ENCODE measurements at regions not wholly inside any gene's neighbourhood (a gene's known extent, or its start where the extent isn't known, plus 50 kb on each side); places are given as distances from the start of the nearest gene placed in this dataset.
"Not testable (repeated sequence)": the region's sequence is repeated elsewhere in the genome, so short reads cannot be mapped to it uniquely, and the experiment has no call there.

DNA sequence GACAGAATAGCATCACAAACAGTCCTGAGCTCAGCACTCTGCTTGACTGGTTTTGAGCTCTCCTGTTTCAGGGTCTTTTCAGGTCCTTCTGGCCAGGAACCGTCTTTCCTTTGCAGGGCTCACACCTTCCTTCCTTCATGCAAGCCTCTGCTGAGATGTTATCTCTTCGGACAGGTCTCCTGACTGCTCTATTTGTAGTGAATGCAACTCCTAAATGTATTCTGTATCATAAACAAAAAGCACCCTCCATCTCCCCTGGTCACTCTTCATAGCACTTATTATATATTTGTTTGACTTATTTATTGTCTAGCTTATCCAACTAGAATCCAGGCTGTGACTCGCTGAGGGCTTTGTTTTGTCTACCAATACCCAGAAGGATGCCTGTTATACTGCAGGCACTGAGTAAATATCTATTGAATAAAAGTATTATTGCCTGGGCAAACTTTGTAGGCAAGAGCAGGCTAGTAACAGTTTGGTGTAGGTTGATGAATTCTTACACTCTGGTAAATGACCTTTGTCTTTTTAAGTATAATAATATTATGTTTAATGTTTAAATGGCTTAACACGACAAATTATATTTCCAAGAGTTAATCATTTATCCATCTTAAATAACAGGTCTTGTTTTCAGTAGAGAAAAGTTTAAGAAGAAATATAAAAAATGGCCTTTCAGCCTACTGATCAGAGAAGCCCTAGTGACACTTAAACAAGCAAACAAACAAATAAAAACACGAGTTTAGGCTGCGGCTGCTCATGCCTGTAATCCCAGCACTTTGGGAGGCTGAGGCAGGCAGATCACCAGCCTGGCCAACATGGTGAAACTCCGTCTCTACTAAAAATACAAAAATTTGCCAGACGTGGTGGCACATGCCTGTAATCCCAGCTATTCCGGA, 199.7 kb downstream of the BCAS1 start:
- Histone ChIP-seq H3K9ac (ENCODE audit: low read length) (no peak overlapping the region), H3K4me1 (ENCODE audit: control insufficient read depth, insufficient read depth, low read length) (peaks cover 52% of the 10 kb centered on the region), H3K36me3 (ENCODE audit: control insufficient read depth, insufficient read depth, low read length) (no peaks in the 10 kb centered on the region), H3K4me3 (ENCODE audit: low read length) (no peak overlapping the region), H3K27me3 (ENCODE audit: control insufficient read depth, insufficient read depth, low read length) (no peaks in the 10 kb centered on the region), H3K9me3 (ENCODE audit: control insufficient read depth, low read length) (no peaks in the 10 kb centered on the region)

DNA sequence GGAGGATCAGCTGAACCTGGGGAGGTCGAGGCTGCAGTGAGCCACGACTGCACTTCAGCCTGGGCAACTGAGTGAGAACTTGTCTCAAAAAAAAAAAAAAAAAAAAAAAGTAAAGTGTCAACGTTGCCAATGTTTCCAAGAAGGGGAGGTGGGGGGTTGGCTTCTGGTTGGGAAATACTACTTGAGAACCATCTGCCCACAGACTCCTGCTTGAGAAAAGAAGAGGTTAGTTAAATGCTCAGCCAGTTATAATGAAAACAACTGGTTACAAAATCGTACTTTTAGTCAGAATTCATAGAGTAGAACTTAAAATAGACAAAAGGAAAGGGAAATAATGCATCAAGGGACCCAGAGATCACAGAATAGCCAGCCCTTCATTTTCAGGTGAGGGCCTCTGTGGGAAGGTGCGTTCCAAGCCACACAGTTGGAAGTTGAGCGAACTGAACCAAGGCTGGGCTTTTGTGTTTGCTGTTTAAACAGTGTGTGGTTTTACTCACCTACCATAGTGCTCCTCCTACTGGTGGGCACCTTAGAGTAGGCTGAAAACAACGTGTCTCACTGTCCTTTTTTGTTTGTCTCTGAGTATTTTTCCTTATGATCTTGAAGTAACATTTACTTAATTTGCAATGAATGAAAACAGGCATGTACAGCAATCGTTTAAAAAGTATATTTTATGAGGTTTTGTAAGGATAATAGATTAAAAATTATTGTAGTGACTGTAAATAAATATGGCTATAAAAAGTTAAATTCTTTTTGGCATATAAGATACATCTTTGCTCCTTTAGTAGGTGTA, 200.7 kb downstream of the BCAS1 start:
- H3K27me3 ChIP-seq (ENCODE audit: control insufficient read depth, insufficient read depth, low read length): no peaks in the 10 kb centered on the region

DNA sequence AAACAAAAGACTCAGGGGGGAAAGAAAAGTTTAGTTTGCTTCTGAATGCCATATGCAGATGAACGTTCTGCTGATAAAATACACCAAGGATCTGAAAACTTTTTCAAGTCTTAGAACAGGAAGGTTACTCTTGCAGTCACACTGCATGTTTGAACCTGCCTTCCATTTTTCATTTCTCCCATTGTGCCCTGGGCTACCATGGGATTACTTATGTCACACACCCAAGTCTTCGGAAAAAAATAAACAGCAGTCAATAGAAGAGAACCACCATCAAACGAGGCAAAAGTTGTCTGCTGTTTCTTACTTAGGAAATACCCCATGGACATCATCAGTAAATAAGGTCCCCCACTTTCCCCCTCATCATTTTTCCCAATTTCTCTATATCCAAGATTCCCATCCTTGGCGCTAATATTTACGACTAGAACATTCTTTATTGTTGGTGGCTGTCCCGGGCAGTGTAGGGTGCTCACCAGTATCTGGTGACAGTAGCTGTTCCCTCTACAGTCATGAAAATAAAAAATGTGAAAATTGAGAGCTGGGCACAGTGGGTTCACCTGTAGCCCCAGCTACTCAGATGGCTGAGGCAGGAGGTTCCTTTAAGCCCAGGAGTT, 202.5 kb downstream of the BCAS1 start:
- peak overlapping the region; percentile 5 for H3K9ac ChIP-seq (ENCODE audit: low read length)
- H3K4me3 ChIP-seq (ENCODE audit: low read length): no peak overlapping the region
- H3K4me1 ChIP-seq (ENCODE audit: control insufficient read depth, insufficient read depth, low read length): peaks cover 72% of the 10 kb centered on the region
- H3K9me3 ChIP-seq (ENCODE audit: control insufficient read depth, low read length): no peaks in the 10 kb centered on the region
- H3K27me3 ChIP-seq (ENCODE audit: control insufficient read depth, insufficient read depth, low read length): no peaks in the 10 kb centered on the region
- no peaks in the 10 kb centered on the region for H3K36me3 ChIP-seq (ENCODE audit: control insufficient read depth, insufficient read depth, low read length)

More for the DNA sequence above, 200.7 kb downstream of the BCAS1 start:
- Histone ChIP-seq H3K9me3 (ENCODE audit: control insufficient read depth, low read length) (no peaks in the 10 kb centered on the region), H3K9ac (ENCODE audit: low read length) (peak overlapping the region; percentile 66), H3K4me1 (ENCODE audit: control insufficient read depth, insufficient read depth, low read length) (peaks cover 62% of the 10 kb centered on the region), H3K36me3 (ENCODE audit: control insufficient read depth, insufficient read depth, low read length) (no peaks in the 10 kb centered on the region), H3K4me3 (ENCODE audit: low read length) (no peak overlapping the region)

DNA sequence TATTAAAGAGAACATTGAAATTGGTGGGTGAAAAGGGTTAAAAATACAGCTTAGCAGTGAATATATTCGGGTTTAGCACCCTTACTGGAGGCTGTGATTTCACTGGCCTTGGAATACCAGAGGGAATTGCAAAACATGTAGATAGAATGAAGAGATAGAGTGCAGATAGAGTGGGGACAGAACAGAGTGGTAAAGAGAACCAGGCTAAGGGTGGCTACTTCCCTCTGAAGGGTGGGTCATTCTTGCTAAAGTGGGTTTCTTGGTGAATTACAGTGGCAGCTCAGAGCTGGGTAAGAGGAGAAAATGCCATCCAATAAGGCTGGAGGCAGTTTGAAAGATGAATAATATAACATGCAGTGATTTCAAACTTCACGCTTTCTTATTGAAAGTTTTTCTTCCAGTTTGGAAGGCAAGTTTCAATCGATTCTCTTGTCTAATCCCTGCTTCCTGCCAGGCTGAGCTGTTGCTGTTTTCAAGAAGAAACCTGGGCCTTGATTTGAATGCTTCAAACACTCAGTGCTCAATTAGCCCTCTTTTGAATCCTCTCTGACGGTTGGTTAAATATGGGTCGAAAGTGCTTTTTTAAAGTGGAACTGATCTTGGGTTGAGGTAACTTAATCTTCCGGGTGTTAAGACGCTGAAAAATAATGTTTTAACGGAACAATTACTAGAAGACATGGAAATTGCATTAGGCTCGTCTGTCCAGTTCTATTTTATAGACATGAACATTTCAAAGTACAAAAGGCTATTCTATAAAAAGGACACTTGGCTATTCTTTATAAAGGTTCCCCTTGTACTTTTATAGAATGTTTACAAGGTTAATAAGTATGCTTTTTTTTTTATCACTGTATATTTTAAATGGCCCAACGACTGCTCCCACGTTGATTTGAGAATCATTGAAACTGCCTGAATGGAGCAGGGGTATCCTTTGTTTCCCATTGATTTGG, 203.3 kb downstream of the BCAS1 start:
- H3K9me3 ChIP-seq (ENCODE audit: control insufficient read depth, low read length): no peaks in the 10 kb centered on the region
- peak overlapping the region; percentile 31 for H3K4me3 ChIP-seq (ENCODE audit: low read length)
- no peaks in the 10 kb centered on the region for H3K36me3 ChIP-seq (ENCODE audit: control insufficient read depth, insufficient read depth, low read length)
- H3K4me1 ChIP-seq (ENCODE audit: control insufficient read depth, insufficient read depth, low read length): peaks cover 68% of the 10 kb centered on the region
- peak overlapping the region; percentile 62 for H3K9ac ChIP-seq (ENCODE audit: low read length)
- H3K27me3 ChIP-seq (ENCODE audit: control insufficient read depth, insufficient read depth, low read length): no peaks in the 10 kb centered on the region

DNA sequence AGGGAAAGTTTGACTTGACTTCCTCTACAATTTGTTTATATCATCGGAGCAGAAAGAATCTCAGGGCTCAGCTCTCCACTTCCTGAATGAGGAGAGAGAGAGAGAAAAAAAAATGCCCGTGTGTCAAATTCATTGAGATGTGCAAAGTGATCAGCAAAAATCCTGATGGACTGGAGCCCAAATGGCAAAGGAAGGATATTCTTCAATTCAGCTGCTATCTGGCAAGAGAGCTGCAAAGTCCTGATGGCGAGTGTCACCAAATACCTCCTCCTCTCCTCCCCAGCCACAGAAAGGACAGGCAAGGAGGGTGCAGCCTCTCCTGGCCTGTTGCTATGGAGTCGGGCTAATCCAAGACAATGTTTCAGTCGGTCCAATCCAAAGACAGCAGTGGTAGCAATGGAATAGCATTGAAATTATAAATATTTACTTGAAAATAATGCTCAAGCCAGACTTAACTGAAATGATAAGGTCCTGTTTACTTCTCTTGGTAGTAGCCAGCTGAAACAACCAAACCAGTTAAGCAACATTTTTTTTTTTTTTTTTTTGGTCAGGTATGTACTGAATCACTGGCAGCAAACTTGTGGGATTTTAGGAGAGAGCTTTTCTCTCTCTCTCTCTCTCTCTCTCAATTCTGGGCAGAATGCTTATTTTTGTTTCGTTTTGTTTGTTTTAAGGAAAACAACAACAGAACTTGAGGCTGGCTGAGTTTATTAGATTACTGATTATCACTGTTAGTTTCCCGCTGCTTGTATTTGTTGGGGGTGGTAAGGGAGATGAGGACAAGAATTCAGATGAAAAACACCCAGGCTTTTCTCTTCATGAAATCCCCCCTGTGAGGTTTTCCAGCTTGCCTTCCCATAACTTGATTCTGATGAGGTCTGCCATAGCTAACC, 204.2 kb downstream of the BCAS1 start:
- Histone ChIP-seq H3K27me3 (ENCODE audit: control insufficient read depth, insufficient read depth, low read length) (no peaks in the 10 kb centered on the region), H3K36me3 (ENCODE audit: control insufficient read depth, insufficient read depth, low read length) (no peaks in the 10 kb centered on the region), H3K4me1 (ENCODE audit: control insufficient read depth, insufficient read depth, low read length) (peaks cover 59% of the 10 kb centered on the region), H3K9me3 (ENCODE audit: control insufficient read depth, low read length) (no peaks in the 10 kb centered on the region), H3K4me3 (ENCODE audit: low read length) (peak overlapping the region; percentile 31), H3K9ac (ENCODE audit: low read length) (peak overlapping the region; percentile 62)

- not testable (repeated sequence) for H3K36me3 ChIP-seq (ENCODE audit: control insufficient read depth, insufficient read depth, low read length); H3K4me3 ChIP-seq (ENCODE audit: low read length); H3K9me3 ChIP-seq (ENCODE audit: control insufficient read depth, low read length); H3K9ac ChIP-seq (ENCODE audit: low read length); H3K27me3 ChIP-seq (ENCODE audit: control insufficient read depth, insufficient read depth, low read length)
- H3K4me1 ChIP-seq (ENCODE audit: control insufficient read depth, insufficient read depth, low read length): peaks cover 50% of the 10 kb centered on the region
These were observed 205.4 kb downstream of the BCAS1 start for GRCh38 chr20:53864765-53865683.

GRCh38 chr20:53863923-53864641, 206.3 kb downstream of the BCAS1 start:
- not testable (repeated sequence) for H3K9ac ChIP-seq (ENCODE audit: low read length); H3K4me3 ChIP-seq (ENCODE audit: low read length); H3K9me3 ChIP-seq (ENCODE audit: control insufficient read depth, low read length); H3K27me3 ChIP-seq (ENCODE audit: control insufficient read depth, insufficient read depth, low read length); H3K36me3 ChIP-seq (ENCODE audit: control insufficient read depth, insufficient read depth, low read length)
- H3K4me1 ChIP-seq (ENCODE audit: control insufficient read depth, insufficient read depth, low read length): peaks cover 47% of the 10 kb centered on the region

- H3K9ac ChIP-seq (ENCODE audit: low read length); H3K36me3 ChIP-seq (ENCODE audit: control insufficient read depth, insufficient read depth, low read length); H3K4me3 ChIP-seq (ENCODE audit: low read length); H3K27me3 ChIP-seq (ENCODE audit: control insufficient read depth, insufficient read depth, low read length); H3K9me3 ChIP-seq (ENCODE audit: control insufficient read depth, low read length): not testable (repeated sequence)
- H3K4me1 ChIP-seq (ENCODE audit: control insufficient read depth, insufficient read depth, low read length): peaks cover 48% of the 10 kb centered on the region
These were observed 206.9 kb downstream of the BCAS1 start for GRCh38 chr20:53863535-53863922.

DNA sequence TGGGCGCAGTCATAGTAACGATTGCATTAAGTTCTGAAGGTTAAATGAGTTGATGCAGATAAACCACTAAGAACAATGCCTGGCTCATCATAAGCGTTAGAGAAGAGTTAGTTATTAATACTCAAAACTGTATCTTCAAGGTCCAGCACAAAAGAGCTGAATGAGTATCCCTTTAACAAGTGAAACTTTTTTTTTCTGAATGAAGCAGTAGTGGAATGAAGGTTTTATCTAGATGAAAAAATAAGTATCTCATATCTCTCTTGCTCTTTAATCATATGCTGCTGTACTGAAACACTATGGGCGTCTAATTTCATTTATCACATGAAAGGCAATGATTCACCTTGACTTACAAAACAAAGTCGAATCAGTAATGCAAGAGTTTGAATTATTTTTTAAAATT, 207.4 kb downstream of the BCAS1 start:
- not testable (repeated sequence) for H3K9me3 ChIP-seq (ENCODE audit: control insufficient read depth, low read length); H3K27me3 ChIP-seq (ENCODE audit: control insufficient read depth, insufficient read depth, low read length); H3K9ac ChIP-seq (ENCODE audit: low read length); H3K4me3 ChIP-seq (ENCODE audit: low read length); H3K36me3 ChIP-seq (ENCODE audit: control insufficient read depth, insufficient read depth, low read length)
- H3K4me1 ChIP-seq (ENCODE audit: control insufficient read depth, insufficient read depth, low read length): peaks cover 52% of the 10 kb centered on the region

DNA sequence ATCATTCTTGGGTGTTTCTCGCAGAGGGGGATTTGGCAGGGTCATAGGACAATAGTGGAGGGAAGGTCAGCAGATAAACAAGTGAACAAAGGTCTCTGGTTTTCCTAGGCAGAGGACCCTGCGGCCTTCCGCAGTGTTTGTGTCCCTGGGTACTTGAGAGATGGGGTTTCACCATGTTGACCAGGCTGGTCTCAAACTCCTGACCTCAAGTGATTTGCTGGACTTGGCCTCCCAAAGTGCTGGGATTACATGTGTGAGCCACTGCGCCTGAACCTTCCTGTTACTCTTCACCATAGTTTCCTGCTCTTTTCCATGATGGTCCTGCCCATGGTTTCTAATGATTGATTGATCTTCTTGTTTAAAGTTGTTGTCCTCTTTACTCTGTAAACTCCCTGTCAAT, 207.9 kb downstream of the BCAS1 start:
- not testable (repeated sequence) for H3K27me3 ChIP-seq (ENCODE audit: control insufficient read depth, insufficient read depth, low read length); H3K4me3 ChIP-seq (ENCODE audit: low read length); H3K36me3 ChIP-seq (ENCODE audit: control insufficient read depth, insufficient read depth, low read length); H3K9me3 ChIP-seq (ENCODE audit: control insufficient read depth, low read length); H3K9ac ChIP-seq (ENCODE audit: low read length)
- peaks cover 50% of the 10 kb centered on the region for H3K4me1 ChIP-seq (ENCODE audit: control insufficient read depth, insufficient read depth, low read length)
